Stomach (tissue), 8 donors: ENCODE measurements at regions not wholly inside any gene's neighbourhood (a gene's known extent, or its start where the extent isn't known, plus 50 kb on each side); places are given as distances from the start of the nearest gene placed in this dataset.

Source experiments
- DNase-seq, 2 donors: peaks; one replicate each; pipeline versions ENCODE4 v3.0.0 to v3.0.0-alpha.2; 2013 to 2019
- H3K27ac ChIP-seq, 5 donors: fragments of 200-600 bp in 4 of 5; sonication (generic) in 4 of 5; one replicate each; pipeline ENCODE4 v1.5.1; 2013 to 2019; ENCODE audit warnings: mild to moderate bottlenecking in 1 of 5, moderate library complexity in 1 of 5
- H3K27me3 ChIP-seq, 3 donors: fragments of 200-600 bp; sonication (generic); one replicate each; pipeline ENCODE4 v1.5.1; 2017 to 2019; ENCODE audit warnings: mixed run types in 1 of 3
- H3K36me3 ChIP-seq, 4 donors: fragments of 200-600 bp; sonication (generic); 1 replicate in 3 of 4; 2 replicates in 1 of 4; pipeline ENCODE4 v1.5.1; 2016 to 2019
- H3K4me1 ChIP-seq, 4 donors: fragments of 200-600 bp; sonication (generic); one replicate each; pipeline ENCODE4 v1.5.1; 2016 to 2019
- H3K4me3 ChIP-seq, 4 donors: fragments of 200-600 bp; sonication (generic) in 3 of 4; one replicate each; pipeline ENCODE4 v1.5.1; 2016 to 2019; ENCODE audit warnings: mild to moderate bottlenecking in 1 of 4
- H3K9me3 ChIP-seq, 4 donors: fragments of 200-600 bp; sonication (generic); one replicate each; pipeline ENCODE4 v1.5.1; 2016 to 2019
- CTCF ChIP-seq, 7 experiments: fragments of 450-650 bp in 4 of 7; fragments of 200-600 bp in 3 of 7; sonication (generic) in 3 of 7; IDR thresholded peaks; one replicate each; pipeline ENCODE4 v1.5.1; 2016 to 2019; ENCODE audit warnings: antibody characterized with exemption in 7 of 7, control low read depth in 2 of 7, mild to moderate bottlenecking in 1 of 7
- EP300 ChIP-seq: sonication (generic); formaldehyde crosslinking; IDR thresholded peaks from one replicate; pipeline ENCODE4 v1.6.1; 2017; ENCODE audit warnings: antibody characterized with exemption
- POLR2A ChIP-seq, 4 donors: fragments of 450-650 bp; IDR thresholded peaks; one replicate each; pipeline ENCODE4 v1.6.1; 2016; ENCODE audit warnings: antibody characterized with exemption in 4 of 4, control low read depth in 2 of 4, mild to moderate bottlenecking in 1 of 4, moderate library complexity in 1 of 4
- POLR2AphosphoS5 ChIP-seq, 3 donors: sonication (generic); formaldehyde crosslinking; IDR thresholded peaks; one replicate each; pipeline ENCODE4 v1.6.1; 2016; ENCODE audit warnings: antibody characterized with exemption in 3 of 3
- WGBS, 5 donors: extraction: QIAGEN DNeasy Blood & Tissue Kit in 3 of 5; methylation state at CpG; one replicate each; pipeline versions ENCODE4 v1.1.5 to v1.1.7; 2013 to 2018; 5-methylcytosine and 5-hydroxymethylcytosine counted together
- intact Hi-C: fragments of 100-400 bp; cut with DNase I; formaldehyde crosslinking; loops from one replicate; pipeline ENCODE4 v1.15.1; 2023; ENCODE audit warnings: low total_unique reads
- donor health status: healthy with polysubstance abuse.
- donor health status: Bipolar disorder and iron deficiency.
- donor health status: healthy.

- no peaks in the 10 kb centered on the region for H3K27me3 ChIP-seq
- no peaks in the 10 kb centered on the region for H3K36me3 ChIP-seq
- intact Hi-C loops, result no loop called here
Observed at GRCh38 chr14:57025456-57025855, 215.2 kb upstream of the OTX2 start.

GRCh38 chr14:57022608-57023007 lies 212.3 kb upstream of the OTX2 start:
- Histone ChIP-seq H3K36me3 (no peaks in the 10 kb centered on the region), H3K4me3 (no peak overlapping the region), H3K27me3 (no peaks in the 10 kb centered on the region), H3K27ac (no peak overlapping the region), H3K4me1 (no peaks in the 10 kb centered on the region), H3K9me3 (no peaks in the 10 kb centered on the region)
- intact Hi-C loops, result no loop called here
- WGBS, 5 donors, result 79 to 85% (median 84%) methylated on average over 6 of the region's 6 CpGs
- no peak for DNase-seq
- TF ChIP-seq POLR2A (IDR thresholded peaks at IDR 0.05) (no peak), POLR2AphosphoS5 (IDR thresholded peaks at IDR 0.05) (no peak), CTCF (IDR thresholded peaks at IDR 0.05) (no peak), EP300 (no peak)

More at GRCh38 chr14:57025456-57025855, 215.2 kb upstream of the OTX2 start:
- Histone ChIP-seq H3K4me1 (no peaks in the 10 kb centered on the region), H3K27ac (no peak overlapping the region), H3K9me3 (peaks cover 0 to 8% (median 5%) of the 10 kb centered on the region in 4 donors), H3K4me3 (no peak overlapping the region)
- TF ChIP-seq CTCF (IDR thresholded peaks at IDR 0.05), result no peak
- no peak for DNase-seq

- Histone ChIP-seq H3K36me3 (no peaks in the 10 kb centered on the region), H3K27me3 (no peaks in the 10 kb centered on the region), H3K4me3 (no peak overlapping the region), H3K4me1 (no peaks in the 10 kb centered on the region), H3K27ac (no peak overlapping the region), H3K9me3 (peaks cover 0 to 10% (median 2%) of the 10 kb centered on the region in 4 donors)
- no peak for DNase-seq
- intact Hi-C loops, result no loop called here
- WGBS, 5 donors, result 43 to 62% (median 58%) methylated on average over 1 of the region's 1 CpG
- TF ChIP-seq POLR2AphosphoS5 (IDR thresholded peaks at IDR 0.05), result no peak
Observed at GRCh38 chr14:57018065-57018464, 207.8 kb upstream of the OTX2 start.

DNA sequence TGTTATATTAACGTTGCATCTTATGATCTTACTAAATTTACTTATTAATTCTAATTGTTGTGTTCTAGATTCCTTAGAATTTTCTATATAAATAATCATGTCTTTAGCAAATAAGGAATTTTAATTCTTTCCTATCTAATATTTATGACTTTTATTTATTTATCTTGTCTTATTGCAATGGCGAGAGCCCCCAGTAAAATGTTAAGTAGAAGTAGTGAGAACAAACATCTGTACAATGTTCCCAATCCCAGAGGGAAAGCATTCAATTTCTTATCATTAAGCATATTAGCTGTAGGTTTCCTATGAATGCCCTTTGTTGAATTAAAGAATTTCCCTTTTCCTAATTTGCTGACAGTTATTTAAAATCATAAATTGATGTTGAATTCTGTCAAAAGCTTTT lies 203.7 kb upstream of the OTX2 start:
- no peak for TF ChIP-seq CTCF (IDR thresholded peaks at IDR 0.05)
- TF ChIP-seq POLR2A (IDR thresholded peaks at IDR 0.05), result no peak
- no peak for TF ChIP-seq EP300
- no peak for TF ChIP-seq POLR2AphosphoS5 (IDR thresholded peaks at IDR 0.05)
- no peak for DNase-seq
- no peaks in the 10 kb centered on the region for H3K4me1 ChIP-seq
- H3K27me3 ChIP-seq, result no peaks in the 10 kb centered on the region
- intact Hi-C loops, result no loop called here
- WGBS, 5 donors, result 86 to 93% (median 88%) methylated on average over 2 of the region's 2 CpGs
- no peaks in the 10 kb centered on the region for H3K36me3 ChIP-seq
- H3K4me3 ChIP-seq, result no peak overlapping the region
- peaks cover 0 to 12% (median 5%) of the 10 kb centered on the region in 4 donors for H3K9me3 ChIP-seq
- H3K27ac ChIP-seq, result no peak overlapping the region

DNA sequence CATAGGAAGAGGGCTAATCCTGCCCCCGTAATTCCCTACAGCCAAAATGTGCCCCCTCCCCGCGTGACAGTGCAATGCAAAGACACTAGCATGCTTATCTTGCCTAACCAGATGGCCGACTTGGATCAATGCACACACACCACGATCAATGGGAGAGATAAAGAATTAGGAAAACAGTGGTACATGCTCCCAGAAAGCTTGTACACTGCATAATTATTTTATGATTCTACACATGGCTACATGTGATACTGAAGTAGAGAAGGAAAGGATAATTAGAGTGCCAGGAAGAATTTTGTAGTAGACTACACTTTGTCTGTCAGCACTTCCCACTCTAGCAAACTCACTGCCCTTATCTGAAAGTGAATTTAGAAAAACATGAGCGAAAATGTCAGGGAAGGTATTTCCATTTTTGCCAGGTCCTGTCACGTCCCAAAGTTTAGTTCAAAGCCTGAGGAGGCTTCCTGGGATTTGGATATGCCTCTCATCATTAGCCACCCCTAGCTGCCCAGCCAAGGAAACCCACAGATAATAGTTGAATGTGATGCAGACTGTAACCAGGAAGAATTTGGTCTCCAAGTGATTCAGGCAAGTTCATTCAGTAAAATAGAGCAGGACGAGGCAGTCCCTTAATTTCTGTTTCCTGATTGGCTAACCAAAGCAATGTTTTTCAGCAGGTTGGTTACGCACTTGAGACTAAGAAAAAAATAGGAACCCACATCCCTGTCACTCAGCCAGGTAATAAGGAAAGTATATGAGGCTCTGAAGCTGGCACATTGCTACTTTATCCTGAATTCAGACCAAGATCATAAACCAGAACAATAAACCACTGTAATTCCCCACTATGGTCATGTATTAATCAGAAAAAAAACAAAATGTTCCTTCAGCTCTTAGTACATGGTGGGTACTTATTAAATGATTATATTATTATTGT lies 199.6 kb upstream of the OTX2 start:
- H3K9me3 ChIP-seq, result peaks cover 0 to 12% (median 5%) of the 10 kb centered on the region in 4 donors
- WGBS, 5 donors, result 33 to 43% (median 36%) methylated on average over 9 of the region's 9 CpGs
- peak in 1 of 2 donors; percentile 1 for DNase-seq
- H3K27ac ChIP-seq, result no peak overlapping the region
- H3K4me1 ChIP-seq, result no peaks in the 10 kb centered on the region
- H3K27me3 ChIP-seq, result no peaks in the 10 kb centered on the region
- H3K36me3 ChIP-seq, result no peaks in the 10 kb centered on the region
- intact Hi-C loops, result no loop called here
- no peak overlapping the region for H3K4me3 ChIP-seq
- TF ChIP-seq EP300 (no peak), CTCF (IDR thresholded peaks at IDR 0.05) (no peak), POLR2A (IDR thresholded peaks at IDR 0.05) (no peak), POLR2AphosphoS5 (IDR thresholded peaks at IDR 0.05) (no peak)
